Activated T-cell treated with anti-CD3 and anti-CD28 coated beads, Interleukin-2, amount 50 U/mL, for 1 hour (primary cell): ENCODE measurements at regions not wholly inside any gene's neighbourhood (a gene's known extent, or its start where the extent isn't known, plus 50 kb on each side); places are given as distances from the start of the nearest gene placed in this dataset.

ENCODE experiments used
- DNase-seq: peaks from one replicate; pipeline ENCODE4 v3.0.0-alpha.2; 2020

DNA sequence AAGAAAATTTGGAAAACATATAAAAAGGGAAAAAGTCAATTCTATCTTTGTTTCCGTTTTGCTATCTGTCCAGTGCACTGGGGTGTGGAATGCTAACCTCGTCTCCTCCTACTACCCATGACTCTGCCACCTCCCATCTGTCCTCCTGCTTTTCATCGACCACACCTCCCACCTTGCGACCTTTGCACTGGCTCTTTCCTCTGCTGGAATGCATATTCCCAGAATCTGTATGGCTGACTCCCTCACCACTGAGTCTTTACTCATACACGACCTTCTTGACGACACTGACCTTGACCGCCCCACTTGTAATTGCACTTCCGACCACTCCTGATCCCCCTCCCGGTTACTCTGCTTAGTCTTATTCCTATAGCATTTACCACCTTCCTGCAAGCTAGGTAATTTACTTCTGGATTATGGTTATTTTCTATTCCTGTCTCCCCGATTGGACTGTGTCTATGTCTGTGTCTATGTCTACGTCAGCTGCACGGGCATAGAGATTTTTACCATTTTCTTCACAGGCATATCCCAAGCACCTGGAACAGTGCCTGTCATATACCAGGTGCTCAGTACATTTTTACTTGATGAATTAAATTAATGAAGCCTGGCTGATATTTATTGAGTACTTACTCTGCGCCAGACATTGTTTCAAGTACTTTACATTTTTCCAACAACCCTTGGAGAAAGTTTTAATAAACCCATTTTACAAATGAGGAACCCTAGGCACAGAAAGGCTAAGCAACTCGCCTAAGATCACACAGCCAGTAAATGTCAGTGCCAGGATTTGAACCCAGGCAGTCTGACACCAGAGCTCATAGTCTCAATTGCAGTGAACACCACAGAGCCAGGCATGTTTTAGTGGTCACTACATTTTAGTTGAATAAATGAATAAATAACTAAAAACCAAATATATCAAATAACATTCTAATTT, 54.0 kb upstream of the SLC22A11 start:
- DNase-seq: no peak

DNA sequence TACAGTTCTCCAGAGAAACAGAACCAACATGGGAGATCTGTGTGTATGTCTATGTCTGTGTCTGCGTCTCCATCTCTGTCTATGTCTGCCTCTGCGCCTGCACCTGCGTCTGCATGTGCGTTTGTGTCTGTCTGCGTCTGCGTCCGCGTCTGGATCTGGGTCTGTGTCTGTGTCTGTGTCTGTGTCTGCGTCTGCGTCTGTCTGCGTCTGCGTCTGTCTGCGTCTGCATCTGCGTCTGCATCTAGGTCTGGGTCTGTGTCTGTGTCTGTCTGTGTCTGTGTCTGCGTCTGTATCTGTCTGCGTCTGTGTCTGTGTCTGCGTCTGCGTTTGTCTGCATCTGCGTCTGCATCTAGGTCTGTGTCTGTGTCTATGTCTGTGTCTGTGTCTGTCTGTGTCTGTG, 53.1 kb upstream of the SLC22A11 start:
- DNase-seq: no peak

DNA sequence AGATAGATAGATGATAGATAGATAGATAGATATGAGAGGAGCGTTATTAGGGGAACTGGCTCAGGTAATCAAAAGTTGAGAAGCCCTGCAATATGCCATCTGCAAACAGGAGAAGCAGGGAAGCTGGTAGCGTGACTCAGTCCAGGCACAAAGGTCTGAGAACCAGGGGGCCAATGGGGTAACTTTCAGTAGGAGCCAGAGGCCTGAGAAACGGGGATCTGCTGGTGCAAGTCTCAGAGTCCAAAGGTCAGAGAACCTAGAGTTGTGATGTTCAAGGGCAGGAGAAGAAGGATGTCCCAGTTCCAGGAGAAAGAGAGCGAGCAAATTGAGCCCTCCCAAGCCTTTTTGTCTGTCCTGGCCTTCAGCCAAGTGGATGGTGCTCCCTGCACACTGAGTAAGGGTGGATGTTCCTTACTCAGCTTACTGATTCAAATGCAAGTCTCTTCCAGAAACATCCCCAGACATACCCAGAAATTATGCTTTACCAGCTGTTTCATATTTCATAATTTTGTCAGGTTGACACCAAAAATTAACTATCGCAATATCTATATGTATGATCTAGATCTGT, 52.5 kb upstream of the SLC22A11 start:
- no peak for DNase-seq

DNA sequence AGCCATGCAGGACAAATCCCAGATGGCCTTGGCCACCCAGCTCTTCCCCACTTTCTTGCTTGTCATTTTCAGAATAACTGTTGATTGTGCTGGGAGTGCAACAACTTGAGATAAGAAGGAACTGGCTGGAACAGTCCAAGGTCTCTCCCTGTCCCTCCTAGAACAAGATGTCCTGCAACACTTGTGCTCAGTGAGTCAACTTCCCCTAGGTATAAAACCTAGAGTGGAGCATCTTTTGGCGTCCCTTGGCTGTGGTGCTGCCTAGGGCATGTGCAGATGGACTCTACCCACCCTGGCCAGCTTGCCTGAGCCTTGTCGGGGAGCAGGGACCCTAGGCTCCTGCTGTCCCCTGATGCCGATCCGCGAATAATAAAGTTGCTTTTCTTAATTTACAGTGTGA, 50.7 kb upstream of the SLC22A11 start:
- no peak for DNase-seq
